ENCODE measurements at regions not wholly inside any gene's neighbourhood (a gene's known extent, or its start where the extent isn't known, plus 50 kb on each side); places are given as distances from the start of the nearest gene placed in this dataset.

GRCh38 chr2:18180031-18180610, 301.7 kb downstream of the KCNS3 start:
- TF ChIP-seq CTCF (IDR thresholded peaks at IDR 0.05) = no peak
- no peak for TF ChIP-seq POLR2A (IDR thresholded peaks at IDR 0.05)
